GM11168 (cell line): ENCODE measurements at regions not wholly inside any gene's neighbourhood (a gene's known extent, or its start where the extent isn't known, plus 50 kb on each side); places are given as distances from the start of the nearest gene placed in this dataset.

Experiments
- in situ Hi-C: fragments of 300-500 bp; cut with MboI; formaldehyde crosslinking; loops from one replicate; pipeline ENCODE4 v1.12.0; 2022; ENCODE audit warnings: low sequenced_read_pairs; ENCODE audit not compliant: unreplicated experiment

GRCh38 chr21:36532769-36533467, 53.0 kb upstream of the CLDN14 start:
- in situ Hi-C loops: no loop called here

DNA sequence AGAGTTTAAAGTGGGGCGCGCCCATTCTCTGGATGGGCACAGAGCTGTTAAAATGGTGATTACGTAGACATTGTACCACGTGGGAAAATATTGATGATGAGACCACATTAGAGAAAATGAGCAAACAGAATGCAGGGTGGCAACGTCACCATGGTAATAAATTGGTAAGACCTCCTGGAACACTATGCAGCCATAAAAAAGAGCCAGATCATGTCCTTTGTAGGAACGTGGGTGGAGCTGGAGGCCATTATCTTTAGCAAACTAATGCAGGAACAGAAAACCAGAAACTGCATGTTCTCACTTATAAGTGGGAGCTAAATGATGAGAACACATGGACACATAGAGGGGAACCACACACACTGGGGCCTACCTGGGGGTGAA, 53.5 kb upstream of the CLDN14 start:
- in situ Hi-C loops: no loop called here

GRCh38 chr21:36534656-36535055, 54.7 kb upstream of the CLDN14 start:
- in situ Hi-C loops: no loop called here

DNA sequence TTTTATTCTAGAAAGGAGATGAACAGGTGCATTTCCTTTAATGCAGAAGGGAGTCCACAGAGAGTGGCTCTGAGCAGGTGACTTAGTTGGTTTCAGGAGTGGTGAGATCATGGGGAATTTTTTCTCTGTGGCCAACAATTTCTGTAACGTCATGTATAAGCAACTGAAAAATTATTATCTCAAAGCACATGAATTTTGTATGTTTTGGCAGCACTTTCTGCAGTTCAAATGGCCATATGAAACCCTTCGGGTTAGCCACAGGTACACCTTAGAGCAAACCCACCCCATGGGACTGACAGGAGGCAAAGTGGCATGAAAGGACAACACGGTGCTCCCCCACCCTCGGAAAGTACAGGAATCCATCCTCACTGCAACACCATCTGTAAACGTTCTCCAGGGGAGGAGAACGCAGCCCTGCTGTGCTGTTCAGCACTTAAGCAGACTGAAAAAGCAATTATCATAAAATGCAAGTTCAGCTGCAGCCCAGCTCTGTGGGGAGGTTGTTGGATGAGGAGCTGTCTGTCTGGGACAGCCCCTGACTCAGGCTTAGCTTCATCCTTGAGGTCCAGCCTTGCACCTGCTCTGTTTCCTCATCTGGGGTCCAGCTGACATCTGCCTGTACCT, 55.8 kb upstream of the CLDN14 start:
- in situ Hi-C loops: no loop called here

- in situ Hi-C loops: no loop called here
Measured at GRCh38 chr21:36538761-36539160, 58.8 kb upstream of the CLDN14 start.

- in situ Hi-C loops: loop anchor here (5.0 kb wide), 1 partner anchor 37 kb away; no protein-coding TSS in a partner anchor
Measured at GRCh38 chr21:36539434-36540150, 59.7 kb upstream of the CLDN14 start.

GRCh38 chr21:36540700-36541099, 60.8 kb upstream of the CLDN14 start:
- in situ Hi-C loops: loop anchor here (5.0 kb wide), 1 partner anchor 38 kb away; no protein-coding TSS in a partner anchor

DNA sequence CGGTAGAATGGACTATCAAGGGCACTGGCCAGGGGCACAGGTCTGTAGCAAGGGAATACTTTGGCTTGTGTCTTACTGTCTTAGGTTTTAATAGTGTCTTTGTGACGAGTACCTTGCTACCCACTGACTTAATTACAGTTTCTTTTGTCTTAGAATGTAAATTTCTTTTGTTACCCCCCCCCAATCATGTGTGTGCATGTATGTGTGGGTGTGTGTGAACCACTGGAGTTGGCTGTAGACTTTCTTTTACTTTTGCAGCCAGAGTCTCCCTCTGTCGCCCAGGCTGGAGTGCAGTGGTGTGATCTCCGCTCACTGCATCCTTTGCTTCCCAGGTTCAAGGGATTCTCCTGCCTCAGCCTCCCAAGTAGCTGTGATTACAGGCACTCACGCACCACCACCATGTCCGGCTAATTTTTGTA, 61.8 kb upstream of the CLDN14 start:
- in situ Hi-C loops: loop anchor here (5.0 kb wide), 1 partner anchor 39 kb away; no protein-coding TSS in a partner anchor

DNA sequence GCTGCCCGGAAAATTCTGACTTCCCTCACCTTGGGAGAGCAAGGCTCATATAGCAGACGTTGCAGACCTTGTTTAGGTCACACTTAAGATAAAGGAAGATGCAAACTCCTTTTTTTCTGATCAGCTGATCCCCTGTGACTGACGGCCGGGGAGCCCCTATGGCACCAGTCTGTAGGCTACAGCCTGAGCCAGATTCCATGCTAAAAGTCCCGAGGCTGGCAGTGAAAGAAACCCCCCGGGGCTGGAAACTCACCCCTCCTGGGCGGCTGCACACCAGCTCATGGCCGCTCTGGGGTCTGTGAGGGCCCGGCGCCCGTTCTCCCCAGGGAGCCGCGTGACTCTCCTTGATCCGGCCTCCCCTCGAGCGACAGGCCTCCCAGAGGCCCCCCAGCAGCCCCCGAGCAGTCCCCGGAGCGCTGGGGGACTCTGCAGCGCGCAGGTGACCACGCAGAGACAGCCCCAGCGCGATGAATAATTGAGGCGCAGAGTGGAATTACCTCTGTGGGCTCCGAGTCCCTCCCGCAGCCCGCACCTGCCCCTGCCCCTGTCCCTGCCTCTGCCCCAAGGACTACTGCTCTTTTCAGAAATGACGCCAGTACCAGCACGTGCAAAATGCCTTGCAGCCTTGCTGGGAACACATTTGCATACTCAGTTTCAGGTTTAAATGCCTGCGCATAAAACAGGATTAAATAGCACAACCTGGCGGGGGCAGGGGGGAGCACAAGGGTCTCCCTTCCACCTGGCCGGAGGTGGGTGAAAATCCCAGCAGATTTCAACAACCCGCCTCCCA, 62.6 kb upstream of the CLDN14 start:
- in situ Hi-C loops: loop anchor here (5.0 kb wide), 1 partner anchor 40 kb away; no protein-coding TSS in a partner anchor

DNA sequence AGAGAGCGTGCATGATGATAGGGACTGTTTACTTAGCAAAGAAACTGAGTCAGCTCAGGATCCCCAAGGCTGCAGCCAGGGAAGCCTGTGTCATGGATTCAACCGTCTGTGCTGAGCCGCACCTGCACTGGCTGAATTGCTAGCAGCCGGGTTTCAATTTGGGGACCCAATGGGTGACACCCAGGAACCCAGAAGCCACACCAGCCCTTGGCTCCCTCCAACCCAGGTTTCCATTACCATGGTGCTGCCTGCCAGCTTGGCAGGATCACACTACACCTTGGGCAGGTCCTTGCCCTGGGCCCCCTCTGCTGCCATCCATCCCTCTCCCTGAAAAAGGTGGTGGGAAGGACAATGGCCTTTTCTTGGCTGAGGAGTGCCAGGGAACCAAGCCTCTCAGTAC, 64.0 kb upstream of the CLDN14 start:
- in situ Hi-C loops: loop anchor here (5.0 kb wide), 1 partner anchor 42 kb away; no protein-coding TSS in a partner anchor

DNA sequence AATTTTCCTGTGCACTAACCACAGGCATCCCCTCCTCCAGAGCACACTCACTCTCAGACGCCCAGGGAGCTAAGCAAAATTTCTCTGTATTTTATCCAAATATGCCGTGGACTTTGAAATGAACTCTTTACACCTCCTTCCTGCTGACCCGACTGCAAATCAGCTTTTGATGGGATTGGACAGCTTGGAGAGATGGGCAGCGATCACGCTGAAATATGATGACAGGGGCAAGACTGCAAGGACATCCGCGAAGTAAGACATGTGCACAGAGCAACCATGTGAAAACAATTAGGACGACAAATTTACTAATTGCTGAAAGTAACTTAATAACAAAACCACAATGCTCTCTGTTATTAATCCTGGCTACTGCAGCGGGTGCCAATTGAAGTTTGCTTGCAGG, 64.6 kb upstream of the CLDN14 start:
- in situ Hi-C loops: loop anchor here (5.0 kb wide), 1 partner anchor 42 kb away; no protein-coding TSS in a partner anchor

- in situ Hi-C loops: no loop called here
Measured at GRCh38 chr21:36545776-36546511, 66.0 kb upstream of the CLDN14 start.

DNA sequence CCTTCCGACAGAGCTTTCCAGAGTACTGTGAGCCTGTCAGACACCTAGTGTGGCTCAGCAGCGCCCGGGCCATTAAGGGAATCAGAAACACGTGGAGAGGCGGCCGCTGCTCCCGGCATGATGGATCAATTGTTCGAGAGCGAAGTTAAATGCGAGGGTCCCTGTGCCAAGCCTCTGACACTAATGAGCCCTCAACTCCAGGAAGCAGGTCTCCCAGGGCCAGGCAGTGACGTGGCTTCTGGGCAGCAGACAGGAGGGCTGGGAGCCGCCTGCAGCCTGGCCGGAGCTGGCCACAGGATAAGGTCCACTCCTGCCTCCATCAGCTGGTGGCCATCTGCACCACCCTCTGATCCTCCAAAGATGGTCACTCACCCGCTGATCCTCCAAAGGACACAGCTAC, 67.5 kb upstream of the CLDN14 start:
- in situ Hi-C loops: no loop called here

DNA sequence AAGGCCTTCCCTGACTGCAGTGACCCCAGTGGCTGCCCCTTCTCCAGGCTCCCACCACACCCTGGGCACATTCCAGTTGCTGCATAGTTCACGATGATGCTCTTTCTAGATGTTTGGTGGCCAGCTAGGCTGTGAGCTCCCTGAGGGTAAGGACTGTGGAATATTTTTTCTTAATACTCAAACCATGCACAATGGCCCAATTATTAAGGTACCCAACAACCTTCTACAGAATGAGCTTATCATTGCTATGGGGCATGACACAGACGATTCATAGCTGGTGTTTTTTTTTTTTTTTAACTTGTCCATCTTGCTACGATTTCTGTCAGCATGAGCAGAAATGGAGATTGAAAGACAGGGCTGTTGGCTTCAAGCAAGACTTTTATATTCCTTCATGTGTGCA, 68.9 kb upstream of the CLDN14 start:
- in situ Hi-C loops: no loop called here

DNA sequence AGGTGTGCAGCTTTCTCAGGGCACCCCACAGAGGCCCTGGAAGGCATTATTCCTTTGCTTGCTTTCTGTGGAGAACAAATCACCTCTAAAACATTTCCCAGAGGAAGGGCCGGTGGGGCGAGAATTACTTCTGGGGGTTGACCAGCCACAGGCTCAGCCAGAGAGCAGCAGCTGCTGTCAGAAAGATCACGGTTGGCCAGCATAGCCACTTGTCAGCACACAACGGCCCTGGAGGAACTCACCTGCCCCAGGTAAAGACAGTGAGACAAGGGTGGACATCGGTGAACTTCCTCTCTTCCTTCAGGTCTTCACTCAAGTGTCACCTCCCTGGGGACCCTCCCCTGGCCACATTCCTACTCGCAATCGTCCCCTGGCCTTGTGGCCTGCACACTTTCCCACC, 69.5 kb upstream of the CLDN14 start:
- in situ Hi-C loops: no loop called here

DNA sequence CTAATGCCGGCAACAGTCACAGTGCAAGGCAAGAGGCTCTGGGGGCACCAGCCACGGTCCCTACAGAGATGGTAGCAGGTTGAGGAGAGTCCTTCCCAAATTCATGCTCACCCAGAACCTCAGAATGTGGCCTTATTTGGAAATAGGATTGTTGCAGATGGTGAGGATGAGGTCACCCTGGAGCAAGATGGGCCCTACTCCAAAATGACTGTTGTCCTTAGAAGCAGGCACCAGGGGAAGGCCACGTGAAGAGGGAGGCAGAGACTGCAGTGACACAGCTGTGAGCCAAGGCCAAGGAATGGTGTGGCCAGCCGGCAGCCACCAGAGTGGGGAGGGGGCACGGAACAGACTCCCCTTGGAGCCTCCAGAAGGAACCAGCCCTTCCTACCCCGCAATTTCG, 70.8 kb upstream of the CLDN14 start:
- in situ Hi-C loops: no loop called here

DNA sequence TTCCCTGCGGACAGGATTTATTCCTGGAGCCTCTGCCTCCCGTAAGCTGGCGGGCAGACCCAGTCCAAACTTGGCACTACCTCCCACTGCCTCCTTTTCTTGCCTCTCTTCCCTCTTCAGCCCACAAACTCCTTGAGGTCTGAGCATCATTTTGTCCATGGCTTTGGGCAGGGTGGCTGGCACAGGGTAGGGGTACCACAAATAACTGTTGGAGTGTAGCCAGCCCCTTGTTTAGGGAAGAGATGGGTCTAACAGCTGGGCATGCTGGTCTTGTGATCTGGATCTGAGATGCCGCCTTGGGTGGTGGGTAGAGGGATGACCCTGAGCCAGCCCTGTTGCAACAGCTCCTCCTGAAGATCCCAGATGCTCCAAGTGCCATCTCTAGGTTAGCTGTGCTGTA, 71.4 kb upstream of the CLDN14 start:
- in situ Hi-C loops: no loop called here

DNA sequence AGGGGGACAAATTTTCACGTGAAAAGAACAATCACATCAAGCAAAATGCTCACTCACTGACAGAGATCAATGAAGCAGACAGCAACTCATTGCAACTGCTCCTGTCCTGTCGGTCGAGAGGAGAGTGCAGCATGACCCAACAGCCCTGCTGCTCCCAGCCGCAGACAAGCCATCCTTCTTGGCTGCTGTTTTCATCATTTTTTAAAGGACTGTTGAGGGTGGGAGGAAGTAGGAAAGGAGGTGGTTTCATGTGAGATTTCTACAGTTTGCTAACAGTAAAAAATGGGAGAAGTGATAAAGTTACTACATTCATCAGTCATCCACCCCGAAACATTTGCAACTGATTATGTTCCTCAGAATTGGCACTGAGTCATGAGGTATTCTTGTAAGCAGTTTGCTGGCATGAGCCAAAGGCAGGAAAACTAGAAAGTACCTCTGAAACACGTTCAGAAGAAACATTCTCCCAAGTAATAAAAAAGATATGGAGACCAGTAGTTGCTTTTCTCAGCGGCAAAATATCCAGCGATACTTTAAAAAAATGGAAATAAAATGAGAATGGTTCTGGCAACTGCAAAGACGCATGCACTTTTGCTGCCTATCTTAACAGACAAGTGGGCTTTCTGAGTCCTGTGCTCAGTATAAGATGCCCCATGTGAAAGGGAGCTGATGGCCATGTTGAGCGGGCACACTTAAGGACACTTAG, 72.0 kb upstream of the CLDN14 start:
- in situ Hi-C loops: no loop called here

DNA sequence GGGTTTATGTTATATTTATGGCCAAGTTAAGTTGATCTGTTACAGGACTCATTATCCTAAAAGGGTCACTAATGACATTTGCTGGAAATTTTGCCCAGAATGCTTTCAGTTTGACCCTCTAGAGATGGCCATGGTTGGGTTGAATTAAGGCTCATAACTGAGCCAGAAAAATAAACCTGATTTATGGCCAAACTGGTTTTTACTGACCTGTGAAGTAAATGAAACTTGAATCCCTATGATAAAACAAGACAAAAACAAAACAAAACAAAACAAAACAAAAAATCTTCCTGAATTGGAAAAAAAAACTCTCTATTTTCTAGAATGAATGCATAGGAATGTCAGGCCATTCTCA, 72.5 kb upstream of the CLDN14 start:
- in situ Hi-C loops: no loop called here
